ENCODE measurements at regions not wholly inside any gene's neighbourhood (a gene's known extent, or its start where the extent isn't known, plus 50 kb on each side); places are given as distances from the start of the nearest gene placed in this dataset.

DNA sequence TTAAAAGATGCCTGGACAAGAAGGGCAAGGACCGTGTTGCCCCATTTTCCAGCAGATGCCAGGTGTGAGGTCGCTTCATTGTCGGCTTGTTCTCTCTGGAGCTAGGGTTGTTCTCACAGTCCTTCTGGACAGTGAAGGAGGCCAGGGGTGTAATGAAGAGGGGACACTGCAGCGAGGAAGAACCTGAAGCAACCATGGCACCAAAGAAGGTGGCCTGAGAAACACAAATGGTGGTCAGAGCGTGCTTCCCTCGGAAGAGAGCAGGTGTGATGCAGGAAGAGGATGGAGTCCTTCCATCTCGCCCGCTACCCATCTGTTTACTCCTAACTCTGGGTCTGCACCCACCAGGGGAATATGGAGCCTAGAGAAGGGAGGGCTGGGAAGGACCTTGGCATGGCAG is 50.3 kb upstream of the TWIST2 start:
- H3K4me3 ChIP-seq (ENCODE audit: control insufficient read depth, low read depth, low read length) = no peak overlapping the region
- DNase-seq (ENCODE audit: low read depth) = no peak
- TF ChIP-seq, protein P1, sequence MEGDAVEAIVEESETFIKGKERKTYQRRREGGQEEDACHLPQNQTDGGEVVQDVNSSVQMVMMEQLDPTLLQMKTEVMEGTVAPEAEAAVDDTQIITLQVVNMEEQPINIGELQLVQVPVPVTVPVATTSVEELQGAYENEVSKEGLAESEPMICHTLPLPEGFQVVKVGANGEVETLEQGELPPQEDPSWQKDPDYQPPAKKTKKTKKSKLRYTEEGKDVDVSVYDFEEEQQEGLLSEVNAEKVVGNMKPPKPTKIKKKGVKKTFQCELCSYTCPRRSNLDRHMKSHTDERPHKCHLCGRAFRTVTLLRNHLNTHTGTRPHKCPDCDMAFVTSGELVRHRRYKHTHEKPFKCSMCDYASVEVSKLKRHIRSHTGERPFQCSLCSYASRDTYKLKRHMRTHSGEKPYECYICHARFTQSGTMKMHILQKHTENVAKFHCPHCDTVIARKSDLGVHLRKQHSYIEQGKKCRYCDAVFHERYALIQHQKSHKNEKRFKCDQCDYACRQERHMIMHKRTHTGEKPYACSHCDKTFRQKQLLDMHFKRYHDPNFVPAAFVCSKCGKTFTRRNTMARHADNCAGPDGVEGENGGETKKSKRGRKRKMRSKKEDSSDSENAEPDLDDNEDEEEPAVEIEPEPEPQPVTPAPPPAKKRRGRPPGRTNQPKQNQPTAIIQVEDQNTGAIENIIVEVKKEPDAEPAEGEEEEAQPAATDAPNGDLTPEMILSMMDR (conservative IDR thresholded peaks at IDR 0.05; ENCODE audit: control insufficient read depth, insufficient read depth, low read depth, low read length) = no peak
